ENCODE measurements at regions not wholly inside any gene's neighbourhood (a gene's known extent, or its start where the extent isn't known, plus 50 kb on each side); places are given as distances from the start of the nearest gene placed in this dataset.
"Not testable (repeated sequence)": the region's sequence is repeated elsewhere in the genome, so short reads cannot be mapped to it uniquely, and the experiment has no call there.

- DNase-seq, result no peak
Measured at GRCh38 chrX:56343219-56343618, 111.1 kb downstream of the KLF8 start.

DNA sequence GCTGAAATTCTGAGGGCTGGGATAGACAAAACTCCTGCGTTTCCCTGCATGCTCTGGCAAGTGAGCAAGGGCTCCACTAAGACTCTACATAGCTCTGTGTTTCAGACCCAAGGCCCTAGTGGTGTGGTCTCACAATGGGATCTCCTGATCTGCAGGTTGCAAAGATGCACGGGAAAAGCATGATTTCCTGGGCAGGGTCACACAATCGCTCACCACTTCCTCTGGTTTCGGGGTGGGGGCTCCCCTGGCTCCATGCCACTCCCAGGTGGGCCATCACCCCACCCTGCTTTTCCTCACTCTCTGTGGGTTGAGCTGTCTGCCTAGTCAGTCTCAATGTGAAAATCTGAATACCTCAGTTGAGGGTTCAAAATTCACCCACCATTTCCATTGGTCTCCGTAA, 111.5 kb downstream of the KLF8 start:
- DNase-seq, result no peak

- DNase-seq, result not testable (repeated sequence)
Measured at GRCh38 chrX:56358145-56358544, 126.0 kb downstream of the KLF8 start.

DNA sequence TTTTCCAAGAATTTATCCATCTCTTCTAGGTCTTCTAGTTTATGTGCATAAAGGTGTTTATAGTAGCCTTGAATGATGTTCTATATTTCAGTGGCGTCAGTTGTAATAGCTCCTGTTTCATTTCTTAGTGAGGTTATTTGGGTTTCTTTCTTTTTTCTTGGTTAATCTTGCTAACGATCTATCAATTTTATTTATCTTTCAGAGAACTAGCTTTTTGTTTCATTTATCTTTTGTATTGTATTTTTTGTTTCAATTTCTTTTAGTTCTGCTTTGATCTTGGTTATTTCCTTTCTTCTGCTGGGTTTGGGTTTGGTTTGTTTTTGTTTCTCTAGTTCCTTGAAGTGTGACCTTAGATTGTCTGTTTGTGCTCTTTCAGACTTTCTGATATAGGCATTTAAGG, 133.0 kb downstream of the KLF8 start:
- not testable (repeated sequence) for DNase-seq

GRCh38 chrX:56366901-56367300, 134.7 kb downstream of the KLF8 start:
- no peak for DNase-seq

DNA sequence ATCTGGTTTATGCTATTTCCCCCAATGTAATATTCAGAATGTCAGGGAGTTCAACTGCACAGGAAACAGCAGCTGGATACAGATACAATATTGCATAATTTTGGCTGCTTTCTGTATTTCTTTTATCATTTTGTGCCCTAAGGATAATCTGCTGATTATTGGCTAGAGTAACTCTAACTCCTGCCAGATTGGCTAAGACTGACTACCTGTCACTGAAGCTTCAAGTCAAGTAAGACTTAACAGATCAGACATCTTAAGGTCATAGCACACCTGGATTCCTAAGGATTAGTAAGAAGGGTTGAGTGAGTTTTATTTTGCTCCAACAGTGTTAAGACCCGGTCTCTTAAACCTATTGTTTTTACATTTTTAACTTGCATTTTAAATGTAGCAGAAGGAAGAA, 136.8 kb downstream of the KLF8 start:
- DNase-seq, result no peak

DNA sequence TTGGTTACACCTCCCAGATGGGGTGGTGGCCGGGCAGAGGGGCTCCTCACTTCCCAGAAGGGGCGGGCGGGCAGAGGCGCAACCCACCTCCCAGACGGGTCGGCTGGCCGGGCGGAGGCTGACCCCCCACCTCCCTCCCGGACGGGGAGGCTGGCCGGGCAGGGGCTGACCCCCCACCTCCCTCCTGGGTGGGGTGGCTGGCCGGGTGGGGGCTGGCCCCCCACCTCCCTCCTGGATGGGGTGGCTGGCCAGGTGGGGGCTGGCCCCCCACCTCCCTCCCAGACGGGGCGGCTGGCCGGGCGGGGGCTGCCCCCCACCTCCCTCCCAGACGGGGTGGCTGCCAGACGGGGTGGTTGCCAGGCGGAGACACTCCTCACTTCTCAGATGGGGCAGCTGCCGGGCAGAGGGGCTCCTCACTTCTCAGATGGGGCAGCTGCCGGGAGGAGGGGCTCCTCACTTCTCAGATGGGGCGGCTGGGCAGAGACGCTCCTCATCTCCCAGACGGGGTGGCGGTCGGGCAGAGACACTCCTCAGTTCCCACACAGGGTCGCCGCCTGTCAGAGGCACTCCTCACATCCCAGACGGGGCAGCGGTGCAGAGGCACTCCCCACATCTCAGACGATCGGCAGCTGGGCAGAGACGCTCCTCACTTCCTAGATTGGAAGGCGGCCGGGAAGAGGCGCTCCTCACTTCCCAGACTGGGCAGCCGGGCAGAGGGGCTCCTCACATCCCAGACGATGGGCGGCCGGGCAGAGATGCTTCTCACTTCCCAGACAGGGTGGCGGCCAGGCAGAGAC, 148.0 kb downstream of the KLF8 start:
- DNase-seq, result not testable (repeated sequence)

GRCh38 chrX:56382278-56382677, 150.1 kb downstream of the KLF8 start:
- DNase-seq, result peak; percentile 6

DNA sequence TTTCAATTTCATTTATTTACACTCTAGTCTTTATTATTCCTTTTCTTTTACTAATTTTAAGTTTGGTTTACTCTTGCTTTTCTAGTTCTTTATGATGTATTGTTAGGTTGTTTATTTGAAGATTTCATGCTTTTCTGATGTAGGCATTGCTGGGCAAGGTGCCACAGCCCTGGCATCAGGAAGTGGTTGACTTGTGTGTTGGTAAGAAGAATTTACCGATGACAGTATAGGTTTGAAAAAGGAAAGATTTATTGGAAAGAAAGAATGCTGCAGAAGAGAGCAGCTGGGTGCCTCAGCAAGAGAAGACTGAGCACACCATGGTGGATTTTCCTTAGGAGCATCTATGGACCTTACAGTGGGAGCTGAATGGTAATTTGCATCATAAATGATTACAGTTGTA, 153.2 kb downstream of the KLF8 start:
- no peak for DNase-seq

DNA sequence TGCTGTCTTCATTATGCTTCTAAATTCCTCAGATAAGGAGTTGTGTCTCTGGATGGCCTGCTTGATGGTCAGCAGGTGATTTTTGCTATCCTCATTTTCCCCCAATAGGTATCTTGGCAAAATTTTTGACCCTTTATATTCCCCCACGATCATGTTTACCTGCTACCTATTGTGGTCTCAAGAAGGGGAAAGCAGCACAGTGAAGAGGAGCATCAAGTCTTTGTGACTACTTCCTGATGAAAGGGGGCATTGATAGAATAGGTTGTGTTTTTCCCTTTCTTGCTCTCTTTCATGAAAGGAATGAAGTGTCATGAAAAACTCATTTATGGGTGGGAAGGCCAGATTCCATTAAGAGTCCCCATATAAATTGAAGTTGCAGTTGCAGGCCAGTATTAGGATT, 153.8 kb downstream of the KLF8 start:
- no peak for DNase-seq

DNA sequence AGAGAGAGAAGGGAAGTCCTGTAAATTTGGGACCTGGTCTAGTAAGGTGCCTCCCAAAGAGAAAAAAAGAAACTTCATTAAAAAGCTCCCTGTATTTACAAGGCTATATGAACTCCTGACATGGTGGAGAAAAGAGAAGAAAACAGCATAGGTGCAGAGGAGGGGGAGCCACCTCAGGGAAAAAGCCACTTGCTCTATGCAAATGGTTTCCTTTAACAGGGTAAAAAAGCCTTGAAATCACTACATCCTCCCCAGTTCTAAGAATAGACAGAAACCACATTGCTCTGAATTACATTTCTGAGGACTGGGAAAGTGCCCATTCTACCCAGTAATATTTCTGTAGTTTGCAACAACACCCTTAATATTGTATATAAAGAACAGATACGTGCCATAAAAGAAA, 165.5 kb downstream of the KLF8 start:
- DNase-seq, result peak; percentile 3

DNA sequence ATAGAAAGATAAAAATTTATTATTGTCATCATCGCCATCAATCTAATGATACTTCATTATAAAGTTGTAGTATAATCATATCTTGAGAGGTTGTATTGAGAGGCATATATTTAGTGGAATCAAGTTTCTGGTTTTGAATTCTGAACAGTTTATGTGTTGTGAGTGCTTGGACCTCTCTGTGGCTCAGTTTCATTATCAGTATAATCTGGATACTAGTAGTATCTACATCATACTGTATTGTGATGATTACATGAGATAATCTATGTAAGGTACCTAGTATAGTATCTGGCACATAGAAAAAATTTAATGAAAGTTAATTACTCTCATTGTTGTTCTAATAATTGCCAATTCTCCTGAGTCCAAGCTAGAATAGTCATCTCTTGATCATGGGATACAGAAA, 161.2 kb upstream of the UBQLN2 start:
- DNase-seq, result no peak

DNA sequence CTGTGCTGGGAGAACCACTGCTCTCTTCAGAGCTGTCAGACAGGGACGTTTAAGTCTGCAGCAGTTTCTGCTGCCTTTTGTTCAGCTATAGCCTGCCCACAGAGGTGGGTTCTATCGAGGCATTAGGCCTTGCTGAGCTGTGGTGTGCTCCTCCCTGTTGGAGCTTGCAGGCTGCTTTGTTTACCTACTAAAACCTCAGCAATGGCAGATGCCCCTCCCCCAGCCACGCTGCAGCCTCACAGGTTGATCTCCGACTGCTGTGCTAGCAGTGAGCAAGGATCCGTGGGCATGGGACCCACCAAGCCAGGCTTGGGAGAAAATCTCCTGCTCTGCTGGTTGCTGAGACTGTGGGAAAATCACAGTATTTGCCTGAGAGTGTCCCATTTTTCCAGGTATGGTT, 133.8 kb upstream of the UBQLN2 start:
- DNase-seq, result no peak

DNA sequence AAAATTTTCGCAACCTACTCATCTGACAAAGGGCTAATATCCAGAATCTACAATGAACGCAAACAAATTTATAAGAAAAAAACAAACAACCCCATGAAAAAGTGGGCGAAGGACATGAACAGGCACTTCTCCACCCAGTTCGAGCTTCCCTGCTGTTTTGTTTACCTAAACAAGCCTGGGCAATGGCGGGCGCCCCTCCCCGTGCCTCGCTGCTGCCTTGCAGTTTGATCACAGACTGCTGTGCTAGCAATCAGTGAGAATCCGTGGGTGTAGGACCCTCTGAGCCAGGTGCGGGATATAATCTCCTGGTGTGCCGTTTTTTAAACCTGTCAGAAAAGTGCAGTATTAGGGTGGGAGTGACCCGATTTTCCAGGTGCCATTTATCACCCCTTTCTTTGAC, 111.4 kb upstream of the UBQLN2 start:
- not testable (repeated sequence) for DNase-seq

GRCh38 chrX:56462389-56462788, 101.0 kb upstream of the UBQLN2 start:
- DNase-seq, result no peak

GRCh38 chrX:56468441-56468840, 95.0 kb upstream of the UBQLN2 start:
- DNase-seq, result no peak

GRCh38 chrX:56494923-56495322, 68.5 kb upstream of the UBQLN2 start:
- DNase-seq, result not testable (repeated sequence)

GRCh38 chrX:56498756-56499155, 64.7 kb upstream of the UBQLN2 start:
- DNase-seq, result no peak

GRCh38 chrX:56499372-56499771, 64.1 kb upstream of the UBQLN2 start:
- no peak for DNase-seq

DNA sequence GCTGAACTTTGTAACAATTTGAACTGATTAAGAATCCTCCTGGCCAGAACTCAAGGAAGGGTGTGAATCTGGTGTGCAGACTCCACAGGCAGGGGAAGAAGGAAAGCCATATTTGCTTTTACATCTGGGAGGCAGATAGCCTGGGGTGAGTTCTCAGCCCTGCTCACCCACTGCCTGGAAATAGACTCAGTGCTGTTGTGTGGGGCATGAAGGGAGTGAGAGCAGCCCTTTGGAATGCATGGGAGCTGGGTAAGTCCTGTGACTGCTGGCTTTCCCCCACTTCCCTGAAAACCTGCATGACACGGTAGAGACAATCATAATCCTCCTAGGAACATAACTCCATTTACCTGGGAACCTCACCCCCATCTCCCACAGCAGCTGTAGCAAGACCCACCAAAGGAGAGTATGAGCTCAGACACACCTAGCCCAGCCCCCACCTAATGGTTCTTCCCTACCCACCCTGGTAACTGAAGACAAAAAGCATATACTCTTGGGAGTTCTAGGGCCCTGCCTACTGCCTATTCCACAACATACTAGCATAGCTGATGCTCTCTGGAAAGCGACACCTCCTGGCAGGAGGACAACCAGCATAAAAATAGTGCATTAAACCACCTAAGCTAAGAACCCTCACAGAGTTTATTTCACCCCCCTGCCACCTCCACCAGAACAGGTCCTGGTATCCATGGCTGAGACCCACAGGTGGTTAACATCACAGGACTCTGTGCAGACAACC, 59.3 kb upstream of the UBQLN2 start:
- DNase-seq, result no peak

DNA sequence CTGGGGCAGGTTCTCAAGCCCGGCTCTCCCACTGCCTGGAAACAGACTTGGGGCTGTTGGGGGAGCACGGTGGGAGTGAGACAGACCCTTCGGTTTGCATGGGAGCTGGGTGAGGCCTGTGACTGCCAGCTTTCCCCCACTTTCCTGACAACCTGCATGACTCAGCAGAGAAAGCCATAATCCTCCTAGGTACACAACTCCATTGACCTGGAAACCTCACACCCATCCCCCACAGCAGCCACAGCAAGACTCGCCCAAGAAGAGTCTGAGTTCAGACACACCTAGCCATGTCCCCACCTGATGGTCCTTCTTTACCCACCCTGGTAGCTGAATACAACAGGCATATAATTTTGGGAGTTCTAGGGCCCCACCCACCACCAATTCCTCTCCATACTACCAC, 57.6 kb upstream of the UBQLN2 start:
- no peak for DNase-seq

Measured in stimulated activated CD4-positive, alpha-beta T cell treated with anti-CD3 and anti-CD28 coated beads, Interleukin-4, amount 100 ng/mL, for 24 hours (primary cell).